ENCODE measurements at regions not wholly inside any gene's neighbourhood (a gene's known extent, or its start where the extent isn't known, plus 50 kb on each side); places are given as distances from the start of the nearest gene placed in this dataset.

- H3K9me3 Mint-ChIP-seq (ENCODE audit: unreplicated experiment), result no peaks in the 10 kb centered on the region
- no peak overlapping the region for H3K4me3 Mint-ChIP-seq (ENCODE audit: unreplicated experiment)
- H3K4me1 Mint-ChIP-seq (ENCODE audit: unreplicated experiment), result no peaks in the 10 kb centered on the region
- no peaks in the 10 kb centered on the region for H3K36me3 Mint-ChIP-seq (ENCODE audit: low read depth, unreplicated experiment)
- TF ChIP-seq, protein P1, sequence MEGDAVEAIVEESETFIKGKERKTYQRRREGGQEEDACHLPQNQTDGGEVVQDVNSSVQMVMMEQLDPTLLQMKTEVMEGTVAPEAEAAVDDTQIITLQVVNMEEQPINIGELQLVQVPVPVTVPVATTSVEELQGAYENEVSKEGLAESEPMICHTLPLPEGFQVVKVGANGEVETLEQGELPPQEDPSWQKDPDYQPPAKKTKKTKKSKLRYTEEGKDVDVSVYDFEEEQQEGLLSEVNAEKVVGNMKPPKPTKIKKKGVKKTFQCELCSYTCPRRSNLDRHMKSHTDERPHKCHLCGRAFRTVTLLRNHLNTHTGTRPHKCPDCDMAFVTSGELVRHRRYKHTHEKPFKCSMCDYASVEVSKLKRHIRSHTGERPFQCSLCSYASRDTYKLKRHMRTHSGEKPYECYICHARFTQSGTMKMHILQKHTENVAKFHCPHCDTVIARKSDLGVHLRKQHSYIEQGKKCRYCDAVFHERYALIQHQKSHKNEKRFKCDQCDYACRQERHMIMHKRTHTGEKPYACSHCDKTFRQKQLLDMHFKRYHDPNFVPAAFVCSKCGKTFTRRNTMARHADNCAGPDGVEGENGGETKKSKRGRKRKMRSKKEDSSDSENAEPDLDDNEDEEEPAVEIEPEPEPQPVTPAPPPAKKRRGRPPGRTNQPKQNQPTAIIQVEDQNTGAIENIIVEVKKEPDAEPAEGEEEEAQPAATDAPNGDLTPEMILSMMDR (IDR thresholded peaks at IDR 0.05; ENCODE audit: unreplicated experiment), result no peak
- no peaks in the 10 kb centered on the region for H3K27me3 Mint-ChIP-seq (ENCODE audit: unreplicated experiment)
- H3K27ac Mint-ChIP-seq (ENCODE audit: unreplicated experiment), result no peak overlapping the region
- DNase-seq (ENCODE audit: low spot score), result no peak
Measured at GRCh38 chr7:116083796-116084195, 53.2 kb upstream of the TFEC start.

GRCh38 chr7:116086547-116087045 lies 56.0 kb upstream of the TFEC start:
- TF ChIP-seq, protein P1 (IDR thresholded peaks at IDR 0.05; ENCODE audit: unreplicated experiment), result no peak
- no peak for DNase-seq (ENCODE audit: low spot score)
- no peaks in the 10 kb centered on the region for H3K4me1 Mint-ChIP-seq (ENCODE audit: unreplicated experiment)
- no peaks in the 10 kb centered on the region for H3K9me3 Mint-ChIP-seq (ENCODE audit: unreplicated experiment)
- H3K27me3 Mint-ChIP-seq (ENCODE audit: unreplicated experiment), result no peaks in the 10 kb centered on the region
- no peaks in the 10 kb centered on the region for H3K36me3 Mint-ChIP-seq (ENCODE audit: low read depth, unreplicated experiment)
- H3K27ac Mint-ChIP-seq (ENCODE audit: unreplicated experiment), result no peak overlapping the region
- no peak overlapping the region for H3K4me3 Mint-ChIP-seq (ENCODE audit: unreplicated experiment)

GRCh38 chr7:116087291-116087690 lies 56.7 kb upstream of the TFEC start:
- DNase-seq (ENCODE audit: low spot score), result no peak
- H3K27me3 Mint-ChIP-seq (ENCODE audit: unreplicated experiment), result no peaks in the 10 kb centered on the region

DNA sequence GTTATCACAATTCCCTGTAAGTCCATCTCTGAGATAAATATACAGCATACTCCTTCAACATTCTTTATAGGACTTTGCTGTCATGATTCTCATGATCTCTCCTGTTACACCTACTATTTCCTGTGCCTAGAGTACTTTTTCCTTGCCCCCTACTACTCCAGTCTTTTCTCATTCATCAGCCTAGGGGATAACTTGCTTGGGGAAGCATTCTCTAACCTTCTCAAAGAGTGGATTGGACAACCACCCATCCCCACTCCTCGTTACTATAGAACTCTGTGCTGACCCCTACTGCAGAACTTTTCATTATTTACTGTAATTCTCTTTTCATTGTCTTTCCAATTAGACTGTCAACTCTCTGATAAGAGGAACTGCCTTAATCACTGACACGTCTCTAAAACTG lies 57.4 kb upstream of the TFEC start:
- H3K36me3 Mint-ChIP-seq (ENCODE audit: low read depth, unreplicated experiment), result no peaks in the 10 kb centered on the region
- no peak overlapping the region for H3K4me3 Mint-ChIP-seq (ENCODE audit: unreplicated experiment)
- H3K27me3 Mint-ChIP-seq (ENCODE audit: unreplicated experiment), result no peaks in the 10 kb centered on the region
- no peak for DNase-seq (ENCODE audit: low spot score)
- no peaks in the 10 kb centered on the region for H3K9me3 Mint-ChIP-seq (ENCODE audit: unreplicated experiment)
- no peaks in the 10 kb centered on the region for H3K4me1 Mint-ChIP-seq (ENCODE audit: unreplicated experiment)
- TF ChIP-seq, protein P1 (IDR thresholded peaks at IDR 0.05; ENCODE audit: unreplicated experiment), result no peak
- no peak overlapping the region for H3K27ac Mint-ChIP-seq (ENCODE audit: unreplicated experiment)

More at GRCh38 chr7:116087291-116087690, 56.7 kb upstream of the TFEC start:
- H3K4me3 Mint-ChIP-seq (ENCODE audit: unreplicated experiment), result no peak overlapping the region
- no peaks in the 10 kb centered on the region for H3K4me1 Mint-ChIP-seq (ENCODE audit: unreplicated experiment)
- no peaks in the 10 kb centered on the region for H3K36me3 Mint-ChIP-seq (ENCODE audit: low read depth, unreplicated experiment)
- H3K27ac Mint-ChIP-seq (ENCODE audit: unreplicated experiment), result no peak overlapping the region
- H3K9me3 Mint-ChIP-seq (ENCODE audit: unreplicated experiment), result no peaks in the 10 kb centered on the region
- TF ChIP-seq, protein P1 (IDR thresholded peaks at IDR 0.05; ENCODE audit: unreplicated experiment), result no peak

GRCh38 chr7:116089293-116089692 lies 58.7 kb upstream of the TFEC start:
- Mint-ChIP-seq H3K27me3 (ENCODE audit: unreplicated experiment) (no peaks in the 10 kb centered on the region), H3K4me1 (ENCODE audit: unreplicated experiment) (no peaks in the 10 kb centered on the region)

More at GRCh38 chr7:116089293-116089692, 58.7 kb upstream of the TFEC start:
- Mint-ChIP-seq H3K27ac (ENCODE audit: unreplicated experiment) (no peak overlapping the region), H3K9me3 (ENCODE audit: unreplicated experiment) (no peaks in the 10 kb centered on the region), H3K4me3 (ENCODE audit: unreplicated experiment) (no peak overlapping the region), H3K36me3 (ENCODE audit: low read depth, unreplicated experiment) (no peaks in the 10 kb centered on the region)
- no peak for DNase-seq (ENCODE audit: low spot score)
- TF ChIP-seq, protein P1 (IDR thresholded peaks at IDR 0.05; ENCODE audit: unreplicated experiment), result no peak

All from endothelial cell (in vitro differentiated cells).